GM23248 (cell line): ENCODE measurements at regions not wholly inside any gene's neighbourhood (a gene's known extent, or its start where the extent isn't known, plus 50 kb on each side); places are given as distances from the start of the nearest gene placed in this dataset.

ENCODE experiments used
- EZH2 ChIP-seq: fragments of 200-600 bp; sonication (generic); IDR thresholded peaks from 2 replicates; pipeline ENCODE4 v1.6.1; 2018; ENCODE audit warnings: antibody characterized with exemption, mild to moderate bottlenecking; ENCODE audit not compliant: insufficient read depth, poor library complexity, severe bottlenecking
- EZH2phosphoT487 ChIP-seq: fragments of 200-600 bp; sonication (generic); IDR thresholded peaks from 2 replicates; pipeline ENCODE4 v1.6.1; 2018; ENCODE audit warnings: antibody characterized with exemption, moderate library complexity, mild to moderate bottlenecking, low read depth; ENCODE audit not compliant: insufficient read depth

DNA sequence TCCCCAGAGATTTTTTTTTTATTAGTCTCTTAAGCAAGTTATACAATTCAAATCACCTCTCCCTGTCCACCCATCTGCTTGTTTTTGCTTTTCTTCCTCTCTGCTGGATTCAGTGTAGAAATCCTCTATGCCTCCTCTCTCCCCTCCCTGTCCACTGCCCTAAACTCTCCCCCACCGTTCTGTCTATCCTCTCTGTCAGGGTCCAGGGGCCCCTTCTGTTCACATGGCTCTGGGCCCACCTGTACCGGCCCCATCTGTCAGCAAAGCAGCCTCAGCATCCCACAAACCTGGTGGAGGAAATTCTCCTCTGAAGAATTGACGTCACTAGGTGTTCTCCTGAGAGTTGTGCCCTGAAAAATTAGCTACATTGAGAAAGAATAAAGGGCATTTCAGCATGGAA, 137.6 kb upstream of the CMC1 start:
- TF ChIP-seq EZH2phosphoT487: no peak
- no peak for TF ChIP-seq EZH2
